ENCODE measurements at regions not wholly inside any gene's neighbourhood (a gene's known extent, or its start where the extent isn't known, plus 50 kb on each side); places are given as distances from the start of the nearest gene placed in this dataset.

DNA sequence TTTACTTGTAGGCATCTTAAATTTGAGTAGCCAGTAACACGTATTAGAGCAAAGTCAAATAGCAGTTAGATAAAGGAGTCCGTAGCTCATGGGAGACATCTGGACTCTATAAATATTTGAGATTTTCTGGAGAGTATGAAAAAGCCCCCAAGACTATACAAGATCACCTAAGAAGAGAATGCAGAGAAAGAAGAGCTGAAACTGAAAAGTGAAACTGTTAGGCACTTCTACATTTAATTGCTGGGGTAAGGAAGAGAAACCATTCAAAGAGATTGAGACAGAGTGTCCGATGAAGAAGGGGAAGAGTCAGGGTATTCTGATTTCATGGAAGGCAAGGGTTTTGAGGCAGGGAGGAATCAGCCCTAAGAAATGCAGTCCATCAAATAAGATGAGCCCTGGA is 2372.1 kb downstream of the MAT2B start:
- TF ChIP-seq, protein P1, sequence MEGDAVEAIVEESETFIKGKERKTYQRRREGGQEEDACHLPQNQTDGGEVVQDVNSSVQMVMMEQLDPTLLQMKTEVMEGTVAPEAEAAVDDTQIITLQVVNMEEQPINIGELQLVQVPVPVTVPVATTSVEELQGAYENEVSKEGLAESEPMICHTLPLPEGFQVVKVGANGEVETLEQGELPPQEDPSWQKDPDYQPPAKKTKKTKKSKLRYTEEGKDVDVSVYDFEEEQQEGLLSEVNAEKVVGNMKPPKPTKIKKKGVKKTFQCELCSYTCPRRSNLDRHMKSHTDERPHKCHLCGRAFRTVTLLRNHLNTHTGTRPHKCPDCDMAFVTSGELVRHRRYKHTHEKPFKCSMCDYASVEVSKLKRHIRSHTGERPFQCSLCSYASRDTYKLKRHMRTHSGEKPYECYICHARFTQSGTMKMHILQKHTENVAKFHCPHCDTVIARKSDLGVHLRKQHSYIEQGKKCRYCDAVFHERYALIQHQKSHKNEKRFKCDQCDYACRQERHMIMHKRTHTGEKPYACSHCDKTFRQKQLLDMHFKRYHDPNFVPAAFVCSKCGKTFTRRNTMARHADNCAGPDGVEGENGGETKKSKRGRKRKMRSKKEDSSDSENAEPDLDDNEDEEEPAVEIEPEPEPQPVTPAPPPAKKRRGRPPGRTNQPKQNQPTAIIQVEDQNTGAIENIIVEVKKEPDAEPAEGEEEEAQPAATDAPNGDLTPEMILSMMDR (IDR thresholded peaks at IDR 0.05; ENCODE audit: extremely low read depth in 1 of 2, insufficient read depth in 1 of 2, low read depth in 1 of 2, low read length in 2 of 2): no peak
- TF ChIP-seq POLR2A (IDR thresholded peaks at IDR 0.05; ENCODE audit: low read depth, low read length) (no peak), POLR2AphosphoS5 (IDR thresholded peaks at IDR 0.05; ENCODE audit: insufficient read depth, low read depth, low read length) (no peak), EZH2 (IDR thresholded peaks at IDR 0.05; ENCODE audit: borderline replicate concordance, low read depth, low read length, severe bottlenecking) (no peak), MAX (IDR thresholded peaks at IDR 0.05; ENCODE audit: insufficient read depth, insufficient read length) (no peak), MYC (IDR thresholded peaks at IDR 0.05; ENCODE audit: low read depth, low read length) (no peak), JUN (IDR thresholded peaks at IDR 0.05; ENCODE audit: borderline replicate concordance, insufficient read depth, insufficient read length, low read depth) (no peak)

All from endothelial cell of umbilical vein (primary cell).